ENCODE measurements at regions not wholly inside any gene's neighbourhood (a gene's known extent, or its start where the extent isn't known, plus 50 kb on each side); places are given as distances from the start of the nearest gene placed in this dataset.
A peak's percentile ranks its signal among the peaks of the same experiment; 100 is the strongest.

DNA sequence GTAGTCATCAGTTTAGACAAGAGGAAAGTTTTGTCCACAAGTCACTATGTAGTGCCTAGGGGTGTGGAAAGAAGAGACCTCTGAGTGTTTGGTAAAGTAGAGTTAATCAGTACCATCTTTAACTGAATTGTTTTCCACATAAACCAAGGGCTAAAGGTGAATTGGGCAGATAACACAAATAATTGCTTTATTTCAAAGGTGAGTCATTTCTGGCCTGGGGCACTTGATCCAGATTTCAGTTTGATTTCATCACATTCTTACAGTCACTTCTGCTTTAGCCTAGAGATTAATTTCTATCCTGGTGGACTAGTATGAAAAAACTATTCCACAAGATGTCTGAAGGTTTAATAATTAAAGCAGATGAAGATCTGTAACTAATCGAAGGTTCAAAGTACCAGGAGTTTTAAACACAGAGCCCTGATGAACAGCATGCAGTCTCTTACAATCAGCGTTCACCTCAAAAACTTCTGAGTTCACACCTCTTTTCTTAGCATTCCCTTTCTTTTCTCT, 74.5 kb upstream of the BOD1L1 start:
- DNase-seq, result no peak
- Histone ChIP-seq H3K36me3 (no peaks in the 10 kb centered on the region), H3K27me3 (ENCODE audit: insufficient read depth, low read depth, severe bottlenecking) (no peaks in the 10 kb centered on the region), H3K27ac (no peak overlapping the region), H3K9me3 (ENCODE audit: severe bottlenecking) (no peaks in the 10 kb centered on the region), H3K4me3 (ENCODE audit: low read depth, low read length) (no peak overlapping the region)
- TF ChIP-seq, protein P1, sequence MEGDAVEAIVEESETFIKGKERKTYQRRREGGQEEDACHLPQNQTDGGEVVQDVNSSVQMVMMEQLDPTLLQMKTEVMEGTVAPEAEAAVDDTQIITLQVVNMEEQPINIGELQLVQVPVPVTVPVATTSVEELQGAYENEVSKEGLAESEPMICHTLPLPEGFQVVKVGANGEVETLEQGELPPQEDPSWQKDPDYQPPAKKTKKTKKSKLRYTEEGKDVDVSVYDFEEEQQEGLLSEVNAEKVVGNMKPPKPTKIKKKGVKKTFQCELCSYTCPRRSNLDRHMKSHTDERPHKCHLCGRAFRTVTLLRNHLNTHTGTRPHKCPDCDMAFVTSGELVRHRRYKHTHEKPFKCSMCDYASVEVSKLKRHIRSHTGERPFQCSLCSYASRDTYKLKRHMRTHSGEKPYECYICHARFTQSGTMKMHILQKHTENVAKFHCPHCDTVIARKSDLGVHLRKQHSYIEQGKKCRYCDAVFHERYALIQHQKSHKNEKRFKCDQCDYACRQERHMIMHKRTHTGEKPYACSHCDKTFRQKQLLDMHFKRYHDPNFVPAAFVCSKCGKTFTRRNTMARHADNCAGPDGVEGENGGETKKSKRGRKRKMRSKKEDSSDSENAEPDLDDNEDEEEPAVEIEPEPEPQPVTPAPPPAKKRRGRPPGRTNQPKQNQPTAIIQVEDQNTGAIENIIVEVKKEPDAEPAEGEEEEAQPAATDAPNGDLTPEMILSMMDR (IDR thresholded peaks at IDR 0.05; ENCODE audit: low read depth, low read length), result no peak

DNA sequence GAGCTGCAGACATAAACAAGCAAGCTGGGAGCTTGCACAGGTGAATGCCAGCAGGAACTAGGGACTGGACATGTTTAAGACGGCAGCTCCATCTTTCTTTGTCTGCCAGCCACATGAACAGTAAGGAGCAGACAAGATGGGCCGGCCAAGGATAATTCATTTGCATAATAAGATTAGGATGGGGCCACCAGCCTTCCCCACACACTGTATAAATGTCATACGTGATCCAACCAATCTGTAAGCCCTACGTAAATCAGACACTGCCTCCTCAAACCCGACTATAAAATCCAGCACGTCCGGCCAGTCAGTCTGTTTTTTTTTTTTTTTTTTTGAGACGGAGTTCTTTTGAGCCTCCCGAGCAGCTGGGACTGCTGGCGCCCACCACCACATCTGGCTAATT, 75.6 kb upstream of the BOD1L1 start:
- TF ChIP-seq, protein P1 (IDR thresholded peaks at IDR 0.05; ENCODE audit: low read depth, low read length), result no peak
- H3K27me3 ChIP-seq (ENCODE audit: insufficient read depth, low read depth, severe bottlenecking), result no peaks in the 10 kb centered on the region
- H3K4me3 ChIP-seq (ENCODE audit: low read depth, low read length), result no peak overlapping the region
- H3K27ac ChIP-seq, result no peak overlapping the region
- H3K36me3 ChIP-seq, result no peaks in the 10 kb centered on the region
- peak; percentile 27 for DNase-seq
- no peaks in the 10 kb centered on the region for H3K9me3 ChIP-seq (ENCODE audit: severe bottlenecking)

DNA sequence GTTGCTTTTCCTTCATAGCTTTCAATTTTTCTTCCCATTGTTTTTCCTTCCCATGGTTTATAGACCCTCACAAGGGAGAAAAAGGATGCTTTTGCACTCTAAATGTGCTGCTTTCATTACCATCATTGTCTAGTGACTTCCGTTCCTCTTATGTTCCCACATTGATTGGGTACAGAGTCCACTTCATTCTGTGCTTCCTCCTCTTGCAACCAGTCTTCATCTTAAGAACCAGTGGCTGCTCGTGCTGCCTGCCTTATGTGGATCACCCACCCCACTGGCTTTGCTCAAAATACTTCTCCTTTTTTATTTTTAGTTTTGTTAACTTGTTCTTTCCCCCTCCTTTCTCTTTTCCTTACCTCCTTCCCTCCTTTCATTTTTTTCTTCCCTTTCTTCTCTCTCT, 76.5 kb upstream of the BOD1L1 start:
- H3K36me3 ChIP-seq, result no peaks in the 10 kb centered on the region
- no peaks in the 10 kb centered on the region for H3K9me3 ChIP-seq (ENCODE audit: severe bottlenecking)
- no peak overlapping the region for H3K4me3 ChIP-seq (ENCODE audit: low read depth, low read length)
- H3K27ac ChIP-seq, result no peak overlapping the region
- H3K27me3 ChIP-seq (ENCODE audit: insufficient read depth, low read depth, severe bottlenecking), result no peaks in the 10 kb centered on the region
- no peak for DNase-seq
- TF ChIP-seq, protein P1 (IDR thresholded peaks at IDR 0.05; ENCODE audit: low read depth, low read length), result no peak

DNA sequence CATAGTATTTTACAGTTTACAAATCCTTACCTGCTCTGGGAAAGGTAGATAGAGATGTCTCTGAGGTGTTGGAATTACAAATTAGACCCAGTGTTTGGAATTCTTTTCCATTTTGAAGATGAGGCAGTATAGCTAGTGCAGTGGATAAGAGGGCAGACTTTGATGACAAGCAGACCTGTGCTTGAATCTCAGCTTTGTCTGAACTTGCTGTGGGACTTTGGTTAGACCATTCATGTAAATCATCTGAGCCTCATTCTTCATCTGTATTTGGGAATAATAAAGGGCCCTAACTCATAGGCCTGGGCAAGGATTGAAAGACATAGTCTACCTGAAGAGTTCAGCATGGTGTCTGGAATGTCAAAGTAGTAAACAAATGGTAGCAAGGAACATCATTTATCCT, 77.2 kb upstream of the BOD1L1 start:
- no peak overlapping the region for H3K27ac ChIP-seq

DNA sequence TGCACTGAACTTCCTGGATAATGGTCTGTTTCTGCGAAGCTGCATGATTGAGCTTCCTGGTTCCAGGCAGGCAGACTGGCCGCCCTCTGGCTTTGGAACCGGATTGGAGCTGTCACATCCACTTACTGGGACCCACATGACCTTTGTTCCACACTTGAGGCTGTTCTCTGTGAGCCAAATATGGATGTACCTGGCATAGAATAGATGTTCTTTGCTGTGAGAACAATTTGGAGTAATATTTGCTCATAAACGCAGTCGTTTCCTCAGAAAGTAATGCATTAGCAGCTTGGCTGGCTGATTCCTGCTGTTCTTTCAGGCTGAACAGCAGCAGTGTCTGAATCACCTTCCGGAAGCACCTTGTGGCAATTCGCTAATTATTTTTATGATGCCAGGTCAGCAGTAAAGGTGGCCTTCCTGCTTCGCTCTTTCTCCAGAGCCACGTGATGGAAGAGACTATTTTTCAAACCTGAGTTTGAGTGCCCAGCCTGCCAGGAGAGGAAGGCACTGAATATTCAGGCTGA, 78.1 kb upstream of the BOD1L1 start:
- TF ChIP-seq, protein P1 (IDR thresholded peaks at IDR 0.05; ENCODE audit: low read depth, low read length), result no peak
- DNase-seq, result peak; percentile 49
- H3K27ac ChIP-seq, result no peak overlapping the region
- no peak overlapping the region for H3K4me3 ChIP-seq (ENCODE audit: low read depth, low read length)
- no peaks in the 10 kb centered on the region for H3K9me3 ChIP-seq (ENCODE audit: severe bottlenecking)
- H3K36me3 ChIP-seq, result no peaks in the 10 kb centered on the region
- H3K27me3 ChIP-seq (ENCODE audit: insufficient read depth, low read depth, severe bottlenecking), result no peaks in the 10 kb centered on the region

More for the DNA sequence above, 77.2 kb upstream of the BOD1L1 start:
- no peaks in the 10 kb centered on the region for H3K27me3 ChIP-seq (ENCODE audit: insufficient read depth, low read depth, severe bottlenecking)
- H3K4me3 ChIP-seq (ENCODE audit: low read depth, low read length), result no peak overlapping the region
- no peaks in the 10 kb centered on the region for H3K9me3 ChIP-seq (ENCODE audit: severe bottlenecking)
- TF ChIP-seq, protein P1 (IDR thresholded peaks at IDR 0.05; ENCODE audit: low read depth, low read length), result no peak
- no peak for DNase-seq
- H3K36me3 ChIP-seq, result no peaks in the 10 kb centered on the region

DNA sequence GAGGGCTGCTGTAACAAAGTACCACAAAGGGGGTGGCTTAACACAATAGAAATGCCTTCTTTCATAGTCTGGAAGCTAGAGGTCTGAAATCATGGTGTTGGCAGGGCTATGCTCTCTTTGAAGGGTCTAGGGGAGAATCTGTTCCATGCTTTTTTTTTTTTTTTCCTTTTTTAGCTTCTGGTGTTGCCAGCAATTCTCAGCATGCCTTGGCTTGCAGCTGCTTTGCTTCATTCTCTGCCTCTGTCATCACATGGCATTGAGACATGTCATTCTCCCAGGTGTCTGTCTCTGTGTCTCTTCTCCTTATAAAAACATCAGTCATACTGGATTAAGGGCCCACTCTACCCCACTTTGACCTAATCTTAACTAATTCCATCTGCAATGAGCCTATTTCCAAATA, 78.6 kb upstream of the BOD1L1 start:
- Histone ChIP-seq H3K27ac (no peak overlapping the region), H3K9me3 (ENCODE audit: severe bottlenecking) (no peaks in the 10 kb centered on the region), H3K4me3 (ENCODE audit: low read depth, low read length) (no peak overlapping the region), H3K27me3 (ENCODE audit: insufficient read depth, low read depth, severe bottlenecking) (no peaks in the 10 kb centered on the region), H3K36me3 (no peaks in the 10 kb centered on the region)
- TF ChIP-seq, protein P1 (IDR thresholded peaks at IDR 0.05; ENCODE audit: low read depth, low read length), result no peak
- no peak for DNase-seq
